Loucy (cell line): ENCODE measurements at regions not wholly inside any gene's neighbourhood (a gene's known extent, or its start where the extent isn't known, plus 50 kb on each side); places are given as distances from the start of the nearest gene placed in this dataset.

Source experiments
- CTCF ChIP-seq: fragments of 200-600 bp; sonication (generic); conservative IDR thresholded peaks from 2 replicates; pipeline ENCODE4 v1.5.1; 2014; ENCODE audit warnings: mild to moderate bottlenecking, antibody characterized with exemption, low read length
- EZH2phosphoT487 ChIP-seq: fragments of 200-600 bp; IDR thresholded peaks from 2 replicates; pipeline ENCODE4 v1.6.1; 2018; ENCODE audit warnings: antibody characterized with exemption, mild to moderate bottlenecking, moderate library complexity, borderline replicate concordance

- TF ChIP-seq CTCF (no peak), EZH2phosphoT487 (no peak)
These were observed 98.1 kb upstream of the NAMPT start for GRCh38 chr7:106382929-106383328.
